Right lobe of liver (tissue), 6 donors: ENCODE measurements at regions not wholly inside any gene's neighbourhood (a gene's known extent, or its start where the extent isn't known, plus 50 kb on each side); places are given as distances from the start of the nearest gene placed in this dataset.

Experiments used
- ATAC-seq, 4 donors: fragments of 200-7000 bp; cut with Tn5 transposase; one replicate each; pipeline ENCODE4 v1.9.1; 2020; ENCODE audit warnings: mild to moderate bottlenecking in 4 of 4, moderate library complexity in 4 of 4
- DNase-seq, 3 donors: peaks; one replicate each; pipeline ENCODE4 v3.0.0-alpha.2; 2020
- H3K27ac ChIP-seq, 3 donors: fragments of 200-600 bp; one replicate each; pipeline ENCODE4 v1.8.0; 2022
- H3K27me3 ChIP-seq, 2 donors: fragments of 200-600 bp; one replicate each; pipeline ENCODE4 v1.8.0; 2022
- H3K36me3 ChIP-seq, 4 donors: fragments of 200-600 bp; sonication (generic) in 1 of 4; one replicate each; pipeline versions ENCODE4 v1.5.1 to v1.8.0; 2017 to 2022; ENCODE audit warnings: control low read depth in 1 of 4
- H3K4me1 ChIP-seq, 4 donors: fragments of 200-600 bp; sonication (generic) in 1 of 4; one replicate each; pipeline versions ENCODE4 v1.5.1 to v1.8.0; 2017 to 2022; ENCODE audit warnings: control low read depth in 1 of 4
- H3K4me3 ChIP-seq, 3 donors: fragments of 200-600 bp; one replicate each; pipeline ENCODE4 v1.8.0; 2022
- H3K9me3 ChIP-seq, 4 donors: fragments of 200-600 bp; sonication (generic) in 1 of 4; one replicate each; pipeline versions ENCODE4 v1.5.1 to v1.8.0; 2017 to 2022; ENCODE audit warnings: control low read depth in 1 of 4
- CTCF ChIP-seq, 4 donors: fragments of 200-600 bp in 3 of 4; fragments of 450-650 bp in 1 of 4; IDR thresholded peaks; one replicate each; pipeline versions ENCODE4 v1.5.1 to v1.8.0; 2016 to 2022; ENCODE audit warnings: antibody characterized with exemption in 4 of 4, mild to moderate bottlenecking in 2 of 4
- POLR2A ChIP-seq: fragments of 450-650 bp; IDR thresholded peaks from one replicate; pipeline ENCODE4 v1.6.1; 2017; ENCODE audit warnings: antibody characterized with exemption, mild to moderate bottlenecking
- WGBS: methylation state at CpG from one replicate; pipeline ENCODE4 v1.1.6; 2018; ENCODE audit warnings: low coverage, low lambda C conversion rate; ENCODE audit not compliant: insufficient coverage; ENCODE audit errors: missing lambda C conversion rate; 5-methylcytosine and 5-hydroxymethylcytosine counted together
- intact Hi-C, 2 donors: fragments of 100-400 bp; cut with DNase I; formaldehyde crosslinking; loops; one replicate each; pipeline versions ENCODE4 v1.11.2 to v1.14.1; 2022
- donor health status: DM: no; HTN: yes; CAD: no.
- donor health status: DM: no; HTN: no; CAD: no.
- donor health status: DM: no; HTN: no; CAD: no.
- donor health status: DM: no; HTN: yes; CAD: no.
- donor health status: DM: no; HTN: yes; CAD: no.

DNA sequence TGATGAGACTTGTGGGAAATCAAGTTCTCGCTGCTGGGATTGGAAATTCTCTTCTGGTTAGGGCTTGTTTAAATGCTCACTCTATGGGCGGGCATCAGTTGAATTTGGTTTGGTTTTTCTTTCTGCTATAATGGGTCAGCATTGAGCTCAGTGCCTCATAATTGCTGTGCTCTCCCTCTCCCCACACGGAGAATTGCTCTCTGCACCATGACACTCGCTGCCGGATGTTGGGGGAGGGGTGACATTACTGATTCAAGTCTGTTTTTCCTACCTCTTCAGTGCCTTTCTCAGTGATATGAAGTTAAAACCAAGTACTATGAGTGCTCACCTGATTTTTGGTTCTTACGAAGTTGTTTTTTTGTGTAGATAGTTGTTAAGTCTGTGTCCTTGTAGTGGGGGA is 599.6 kb downstream of the EPM2A start:
- DNase-seq (no peak), ATAC-seq (no peak)
- 79% methylated on average over 4 of the region's 6 CpGs for WGBS
- no peak for TF ChIP-seq POLR2A
- no peak for TF ChIP-seq CTCF (IDR thresholded peaks at IDR 0.05)
- intact Hi-C loops = no loop called here
- Histone ChIP-seq H3K36me3 (no peaks in the 10 kb centered on the region), H3K27ac (no peak overlapping the region), H3K27me3 (no peaks in the 10 kb centered on the region), H3K9me3 (no peaks in the 10 kb centered on the region), H3K4me3 (no peak overlapping the region), H3K4me1 (peaks cover 0 to 13% (median 0%) of the 10 kb centered on the region in 4 donors)

- Histone ChIP-seq H3K4me1 (peaks cover 0 to 13% (median 0%) of the 10 kb centered on the region in 4 donors), H3K27ac (no peak overlapping the region), H3K4me3 (no peak overlapping the region), H3K27me3 (no peaks in the 10 kb centered on the region), H3K36me3 (no peaks in the 10 kb centered on the region), H3K9me3 (no peaks in the 10 kb centered on the region)
- ATAC-seq = peak; percentile 49 to 74 (median 63)
- no peak for DNase-seq
- 10% methylated on average over 1 of the region's 1 CpG for WGBS
- intact Hi-C loops = no loop called here
- peak; percentile 32 to 43 (median 38) for TF ChIP-seq CTCF (IDR thresholded peaks at IDR 0.05)
- TF ChIP-seq POLR2A = no peak
These were observed 597.9 kb downstream of the EPM2A start for GRCh38 chr6:145137425-145137824.

- intact Hi-C loops = no loop called here
- no peak for TF ChIP-seq POLR2A
- TF ChIP-seq CTCF (IDR thresholded peaks at IDR 0.05) = no peak
- Histone ChIP-seq H3K4me1 (peaks cover 0 to 13% (median 0%) of the 10 kb centered on the region in 4 donors), H3K36me3 (no peaks in the 10 kb centered on the region), H3K9me3 (no peaks in the 10 kb centered on the region), H3K4me3 (no peak overlapping the region), H3K27ac (no peak overlapping the region), H3K27me3 (no peaks in the 10 kb centered on the region)
- no peak for DNase-seq
- ATAC-seq = no peak
These were observed 596.7 kb downstream of the EPM2A start for GRCh38 chr6:145138469-145139139.

DNA sequence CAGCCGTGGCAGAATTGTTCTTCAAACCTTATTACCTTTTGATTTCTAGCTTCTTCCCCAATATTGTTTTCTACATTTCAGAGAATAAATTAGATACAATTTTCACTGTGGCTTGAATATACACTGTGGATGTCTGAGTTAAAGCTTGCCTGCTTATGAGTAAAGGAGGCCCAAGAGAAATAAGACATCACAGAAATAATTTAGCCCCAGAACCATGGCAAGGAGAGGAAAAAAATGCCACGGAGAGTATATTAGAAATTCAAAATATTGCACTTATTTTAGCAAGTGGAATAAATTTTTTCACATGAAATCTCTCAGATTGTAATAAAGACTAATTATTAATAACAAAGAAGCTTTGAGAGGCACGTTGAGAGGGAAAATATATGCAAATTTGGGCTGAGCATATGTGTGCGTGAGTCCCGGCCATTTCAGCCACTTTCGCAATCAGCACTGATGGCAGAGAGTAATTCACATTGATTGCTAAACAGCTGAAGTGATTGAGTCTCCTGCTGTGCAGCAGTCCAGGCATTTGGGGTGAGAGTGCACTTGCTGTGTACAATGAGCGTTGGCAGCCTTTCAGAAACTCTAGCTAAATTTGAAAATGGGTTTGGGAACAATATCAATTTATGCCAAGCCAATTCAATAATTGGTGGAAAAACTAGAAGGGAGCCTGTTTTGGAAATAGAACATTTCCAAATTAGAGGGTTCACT is 596.0 kb downstream of the EPM2A start:
- intact Hi-C loops = no loop called here
- Histone ChIP-seq H3K4me3 (no peak overlapping the region), H3K27me3 (no peaks in the 10 kb centered on the region), H3K36me3 (no peaks in the 10 kb centered on the region), H3K9me3 (no peaks in the 10 kb centered on the region), H3K27ac (no peak overlapping the region), H3K4me1 (peaks cover 0 to 13% (median 0%) of the 10 kb centered on the region in 4 donors)
- 31% methylated on average over 7 of the region's 7 CpGs for WGBS
- ATAC-seq (peak; percentile 92 to 97 (median 95)), DNase-seq (peak; percentile 52 to 81 (median 64))
- TF ChIP-seq CTCF (IDR thresholded peaks at IDR 0.05) (no peak), POLR2A (no peak)
